ENCODE measurements at regions not wholly inside any gene's neighbourhood (a gene's known extent, or its start where the extent isn't known, plus 50 kb on each side); places are given as distances from the start of the nearest gene placed in this dataset.
A peak's percentile ranks its signal among the peaks of the same experiment; 100 is the strongest.

DNA sequence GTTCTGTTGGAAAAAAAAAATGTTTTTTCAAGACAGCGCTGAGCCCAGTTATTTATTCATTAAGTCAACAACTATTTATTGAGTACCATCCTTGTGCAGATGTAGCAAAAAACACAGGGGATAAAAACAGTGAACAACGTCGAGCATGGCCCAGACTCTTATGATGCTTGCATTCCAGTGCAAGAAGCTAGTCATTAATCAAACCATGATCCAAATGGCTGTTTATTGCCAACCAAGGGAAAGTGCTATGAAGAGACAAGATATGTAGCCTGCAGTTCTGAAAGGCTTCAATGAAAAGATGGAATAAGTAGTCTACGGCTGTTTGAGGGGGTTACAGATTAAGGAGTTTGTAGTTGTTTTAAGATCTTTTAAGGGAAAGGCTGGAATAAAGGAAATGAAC lies 262.3 kb downstream of the NEBL start:
- Histone ChIP-seq H3K9me3 (ENCODE audit: control insufficient read depth in 2 of 3, insufficient read depth in 1 of 3, low read length in 3 of 3) (no peaks in the 10 kb centered on the region), H3K27me3 (ENCODE audit: control insufficient read depth, insufficient read depth, low read length) (no peaks in the 10 kb centered on the region), H3K36me3 (ENCODE audit: control insufficient read depth in 2 of 3, insufficient read depth in 3 of 3, low read length in 3 of 3) (no peaks in the 10 kb centered on the region), H3K9ac (ENCODE audit: low read length in 3 of 3) (no peak overlapping the region), H3K4me1 (ENCODE audit: control insufficient read depth in 2 of 3, insufficient read depth in 2 of 3, low read depth in 1 of 3, low read length in 3 of 3) (no peaks in the 10 kb centered on the region), H3K4me3 (ENCODE audit: low read length in 3 of 3) (no peak overlapping the region), H3K27ac (ENCODE audit: low read depth in 2 of 2, low read length in 2 of 2) (no peak overlapping the region)
- intact Hi-C loops (cut with DNase I): no loop called here
- no peak for FAIRE-seq
- no peak for DNase-seq
- TF ChIP-seq, protein P1, sequence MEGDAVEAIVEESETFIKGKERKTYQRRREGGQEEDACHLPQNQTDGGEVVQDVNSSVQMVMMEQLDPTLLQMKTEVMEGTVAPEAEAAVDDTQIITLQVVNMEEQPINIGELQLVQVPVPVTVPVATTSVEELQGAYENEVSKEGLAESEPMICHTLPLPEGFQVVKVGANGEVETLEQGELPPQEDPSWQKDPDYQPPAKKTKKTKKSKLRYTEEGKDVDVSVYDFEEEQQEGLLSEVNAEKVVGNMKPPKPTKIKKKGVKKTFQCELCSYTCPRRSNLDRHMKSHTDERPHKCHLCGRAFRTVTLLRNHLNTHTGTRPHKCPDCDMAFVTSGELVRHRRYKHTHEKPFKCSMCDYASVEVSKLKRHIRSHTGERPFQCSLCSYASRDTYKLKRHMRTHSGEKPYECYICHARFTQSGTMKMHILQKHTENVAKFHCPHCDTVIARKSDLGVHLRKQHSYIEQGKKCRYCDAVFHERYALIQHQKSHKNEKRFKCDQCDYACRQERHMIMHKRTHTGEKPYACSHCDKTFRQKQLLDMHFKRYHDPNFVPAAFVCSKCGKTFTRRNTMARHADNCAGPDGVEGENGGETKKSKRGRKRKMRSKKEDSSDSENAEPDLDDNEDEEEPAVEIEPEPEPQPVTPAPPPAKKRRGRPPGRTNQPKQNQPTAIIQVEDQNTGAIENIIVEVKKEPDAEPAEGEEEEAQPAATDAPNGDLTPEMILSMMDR (IDR thresholded peaks at IDR 0.05; ENCODE audit: borderline replicate concordance, extremely low read depth, insufficient read depth): no peak

GRCh38 chr10:20633714-20634113 lies 263.4 kb downstream of the NEBL start:
- Histone ChIP-seq H3K9ac (ENCODE audit: low read length in 3 of 3) (no peak overlapping the region), H3K27me3 (ENCODE audit: control insufficient read depth, insufficient read depth, low read length) (no peaks in the 10 kb centered on the region), H3K36me3 (ENCODE audit: control insufficient read depth in 2 of 3, insufficient read depth in 3 of 3, low read length in 3 of 3) (no peaks in the 10 kb centered on the region), H3K27ac (ENCODE audit: low read depth in 2 of 2, low read length in 2 of 2) (no peak overlapping the region), H3K9me3 (ENCODE audit: control insufficient read depth in 2 of 3, insufficient read depth in 1 of 3, low read length in 3 of 3) (no peaks in the 10 kb centered on the region), H3K4me3 (ENCODE audit: low read length in 3 of 3) (no peak overlapping the region), H3K4me1 (ENCODE audit: control insufficient read depth in 2 of 3, insufficient read depth in 2 of 3, low read depth in 1 of 3, low read length in 3 of 3) (no peaks in the 10 kb centered on the region)
- TF ChIP-seq, protein P1 (IDR thresholded peaks at IDR 0.05; ENCODE audit: borderline replicate concordance, extremely low read depth, insufficient read depth): no peak
- no peak for FAIRE-seq
- intact Hi-C loops (cut with DNase I): no loop called here
- DNase-seq: no peak

GRCh38 chr10:20632696-20633095 lies 264.4 kb downstream of the NEBL start:
- no peak for FAIRE-seq
- no peak overlapping the region for H3K9ac ChIP-seq (ENCODE audit: low read length in 3 of 3)
- no peaks in the 10 kb centered on the region for H3K27me3 ChIP-seq (ENCODE audit: control insufficient read depth, insufficient read depth, low read length)
- no peaks in the 10 kb centered on the region for H3K36me3 ChIP-seq (ENCODE audit: control insufficient read depth in 2 of 3, insufficient read depth in 3 of 3, low read length in 3 of 3)
- TF ChIP-seq, protein P1 (IDR thresholded peaks at IDR 0.05; ENCODE audit: borderline replicate concordance, extremely low read depth, insufficient read depth): no peak
- H3K4me3 ChIP-seq (ENCODE audit: low read length in 3 of 3): no peak overlapping the region
- no peak overlapping the region for H3K27ac ChIP-seq (ENCODE audit: low read depth in 2 of 2, low read length in 2 of 2)
- DNase-seq: peak in 4 of 5 donors; percentile 34 to 73 (median 54)
- H3K4me1 ChIP-seq (ENCODE audit: control insufficient read depth in 2 of 3, insufficient read depth in 2 of 3, low read depth in 1 of 3, low read length in 3 of 3): no peaks in the 10 kb centered on the region
- intact Hi-C loops (cut with DNase I): no loop called here
- H3K9me3 ChIP-seq (ENCODE audit: control insufficient read depth in 2 of 3, insufficient read depth in 1 of 3, low read length in 3 of 3): no peaks in the 10 kb centered on the region

DNA sequence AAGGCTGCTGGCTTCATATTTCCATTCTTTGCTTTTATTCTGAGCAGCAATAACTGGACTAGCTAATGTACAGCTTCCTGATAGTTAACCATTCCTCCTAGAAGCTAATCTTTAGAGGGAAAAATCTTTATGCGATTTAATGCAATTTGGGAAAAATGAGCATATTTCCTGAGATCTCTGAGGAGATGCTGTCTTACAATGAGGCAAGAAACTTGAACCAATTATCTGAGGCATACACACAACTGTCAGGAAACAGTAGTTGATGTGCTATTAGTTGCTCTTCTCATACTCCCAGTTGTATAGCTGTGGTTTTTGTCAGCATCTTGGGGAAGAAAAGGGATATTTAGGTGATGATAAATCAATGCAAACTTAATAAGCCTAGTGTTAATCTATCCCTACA lies 265.9 kb downstream of the NEBL start:
- no peak for FAIRE-seq
- no peak for DNase-seq
- no peak overlapping the region for H3K9ac ChIP-seq (ENCODE audit: low read length in 3 of 3)
- TF ChIP-seq, protein P1 (IDR thresholded peaks at IDR 0.05; ENCODE audit: borderline replicate concordance, extremely low read depth, insufficient read depth): no peak
- no peaks in the 10 kb centered on the region for H3K36me3 ChIP-seq (ENCODE audit: control insufficient read depth in 2 of 3, insufficient read depth in 3 of 3, low read length in 3 of 3)
- H3K4me1 ChIP-seq (ENCODE audit: control insufficient read depth in 2 of 3, insufficient read depth in 2 of 3, low read depth in 1 of 3, low read length in 3 of 3): no peaks in the 10 kb centered on the region
- no peak overlapping the region for H3K4me3 ChIP-seq (ENCODE audit: low read length in 3 of 3)
- no peaks in the 10 kb centered on the region for H3K27me3 ChIP-seq (ENCODE audit: control insufficient read depth, insufficient read depth, low read length)
- intact Hi-C loops (cut with DNase I): no loop called here
- H3K27ac ChIP-seq (ENCODE audit: low read depth in 2 of 2, low read length in 2 of 2): no peak overlapping the region
- no peaks in the 10 kb centered on the region for H3K9me3 ChIP-seq (ENCODE audit: control insufficient read depth in 2 of 3, insufficient read depth in 1 of 3, low read length in 3 of 3)
